H4 (cell line): ENCODE measurements at regions not wholly inside any gene's neighbourhood (a gene's known extent, or its start where the extent isn't known, plus 50 kb on each side); places are given as distances from the start of the nearest gene placed in this dataset.

Experiments
- DNase-seq: peaks from one replicate; pipeline ENCODE4 v3.0.0-alpha.2; 2015; ENCODE audit warnings: low spot score

DNA sequence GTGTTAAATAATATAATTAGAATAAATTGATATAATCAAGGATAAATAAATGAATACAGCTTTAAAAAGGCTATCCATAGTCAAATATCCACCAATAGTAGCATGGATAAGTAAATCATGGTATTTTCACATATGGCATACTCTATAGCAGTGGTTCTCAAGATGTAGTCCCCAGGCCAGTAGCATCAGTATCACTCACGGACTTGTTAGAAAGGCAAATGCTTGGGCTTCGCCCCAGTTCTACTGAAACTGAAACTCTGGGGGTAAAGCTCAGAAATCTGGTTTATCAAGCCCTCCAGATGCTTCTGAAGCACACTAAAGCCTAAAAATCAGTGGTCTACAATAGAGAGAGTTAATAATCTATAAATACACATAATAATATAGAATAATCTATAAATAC, 261.6 kb upstream of the TTC14 start:
- no peak for DNase-seq

DNA sequence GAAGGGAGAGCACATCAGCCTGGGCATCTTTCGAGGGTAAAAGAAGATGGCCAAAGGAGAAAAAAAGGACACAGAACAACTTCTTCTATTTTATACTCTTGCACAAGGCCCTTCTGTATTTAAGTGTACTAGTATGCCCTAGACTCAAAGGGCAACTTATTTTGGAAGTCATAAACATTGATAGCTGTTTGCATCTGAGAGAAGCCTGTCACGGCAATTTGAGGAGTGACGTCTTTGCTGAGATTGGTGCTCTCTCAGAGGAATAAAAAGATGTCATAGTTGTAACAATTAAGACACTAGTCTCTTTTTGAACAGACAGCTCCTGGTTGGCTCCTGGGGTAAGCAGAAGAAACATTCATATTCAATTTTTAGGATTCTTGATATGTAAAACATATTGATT, 260.4 kb upstream of the TTC14 start:
- DNase-seq: no peak

DNA sequence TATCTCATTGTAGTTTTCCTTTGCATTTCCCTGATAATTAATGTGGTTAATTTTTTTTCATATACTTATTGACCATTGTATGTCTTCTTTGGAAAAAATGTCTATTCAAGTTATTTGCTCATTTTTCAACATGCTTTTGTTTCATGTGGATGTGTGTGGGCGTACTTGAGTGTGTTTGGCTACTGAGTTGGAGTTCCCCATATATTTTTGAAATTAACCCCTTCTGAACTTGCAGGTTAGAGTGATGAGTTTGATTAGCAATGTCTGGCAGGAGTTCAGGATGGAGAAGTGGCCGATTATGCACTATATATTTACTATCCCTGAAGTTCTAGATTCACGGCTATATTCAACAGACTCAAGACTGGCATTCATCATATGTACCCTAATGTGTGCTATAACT, 250.4 kb upstream of the TTC14 start:
- no peak for DNase-seq

DNA sequence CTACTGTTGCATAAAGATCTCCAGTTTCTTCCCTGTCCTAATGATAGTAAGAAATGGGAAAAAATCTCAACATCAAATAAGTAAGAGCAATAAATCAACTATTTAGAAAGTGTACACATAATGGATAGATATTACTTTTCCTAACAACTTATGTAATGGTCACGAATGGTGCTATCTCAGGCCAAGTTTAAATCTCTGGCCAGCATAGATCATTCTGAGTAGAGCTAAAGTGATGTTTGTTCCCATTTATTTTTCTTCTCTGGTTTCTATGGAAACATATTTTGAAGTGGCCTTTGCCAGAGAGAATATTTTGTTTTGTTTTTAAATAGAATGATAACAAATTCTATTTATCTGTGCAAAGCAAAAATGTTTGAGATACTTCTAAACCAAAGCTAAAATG, 249.7 kb upstream of the TTC14 start:
- DNase-seq: no peak

DNA sequence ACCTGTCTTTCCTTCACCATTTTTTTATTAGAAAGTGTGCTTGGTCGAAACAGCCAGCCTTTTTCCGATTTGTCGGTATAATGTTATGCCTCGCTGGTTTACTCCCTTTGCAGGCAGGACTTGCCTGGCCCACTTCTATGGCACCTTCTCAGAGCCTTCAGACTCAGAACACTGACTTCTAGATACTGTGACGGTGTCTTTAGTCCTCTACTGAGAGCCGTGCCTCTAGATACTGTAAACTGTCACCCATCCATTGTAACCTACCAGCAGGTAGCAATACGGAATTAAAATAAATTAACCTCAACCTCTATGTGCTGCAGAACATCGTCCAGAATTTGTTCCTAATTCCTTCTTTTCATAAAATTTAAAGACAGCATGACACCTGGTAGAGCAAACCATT, 247.7 kb upstream of the TTC14 start:
- no peak for DNase-seq

DNA sequence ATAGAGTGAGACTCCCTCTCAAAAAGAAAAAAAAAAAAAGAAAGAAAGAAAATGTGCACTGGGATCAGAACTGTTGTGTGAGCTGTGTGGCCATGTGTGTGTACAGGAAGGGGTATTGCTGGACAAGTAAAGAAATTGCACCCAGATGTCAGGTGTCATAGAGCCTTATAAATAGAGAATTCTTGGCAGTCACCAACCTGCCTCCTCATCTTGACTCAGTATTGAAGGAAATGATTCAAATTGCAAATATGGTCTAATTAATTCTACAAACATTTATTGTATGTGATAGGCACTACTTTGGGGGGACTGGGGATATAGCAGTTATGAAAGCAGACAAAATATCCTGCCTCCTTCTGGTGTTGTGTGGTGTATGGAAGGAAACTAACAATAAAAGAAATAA, 243.8 kb upstream of the TTC14 start:
- no peak for DNase-seq

DNA sequence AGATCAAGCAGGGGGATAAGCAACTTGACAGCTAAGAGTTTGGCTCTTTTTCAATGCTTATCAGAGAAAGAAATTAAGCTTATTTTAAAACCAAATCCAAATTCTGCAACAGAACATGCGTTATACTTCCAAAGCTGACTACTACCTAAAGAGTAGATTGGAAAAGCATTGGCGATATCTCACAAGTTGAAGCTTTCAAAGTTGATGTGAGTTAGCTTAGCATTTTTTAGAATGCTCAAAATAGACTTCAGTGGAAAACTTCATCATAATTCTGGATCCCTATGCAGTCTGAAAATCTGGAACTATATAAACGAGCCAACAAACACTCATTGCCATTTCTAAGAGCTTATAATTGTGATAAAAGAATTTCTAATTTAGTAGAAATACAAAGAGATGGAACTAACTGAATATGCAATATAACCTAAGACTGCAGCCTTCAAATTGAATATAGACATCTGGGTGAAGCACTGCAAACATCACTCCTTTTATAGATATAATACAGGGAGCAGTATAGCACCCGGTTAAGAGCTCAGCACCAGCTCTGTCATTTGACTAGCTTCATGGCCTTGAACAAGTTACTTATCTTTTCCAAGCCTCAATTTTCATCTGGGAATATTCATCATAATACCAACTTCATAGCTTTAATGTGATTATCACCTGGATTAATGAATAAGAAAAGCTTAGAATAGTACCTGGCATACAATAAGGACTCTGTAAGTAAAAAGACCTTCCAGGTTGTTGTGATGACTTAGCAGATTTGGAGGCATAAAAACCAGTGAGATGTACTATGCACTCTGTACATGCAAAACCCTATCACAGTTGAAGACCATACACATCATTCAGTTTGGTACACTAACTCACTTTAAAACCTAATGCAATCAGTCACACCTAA, 242.7 kb upstream of the TTC14 start:
- DNase-seq: no peak

DNA sequence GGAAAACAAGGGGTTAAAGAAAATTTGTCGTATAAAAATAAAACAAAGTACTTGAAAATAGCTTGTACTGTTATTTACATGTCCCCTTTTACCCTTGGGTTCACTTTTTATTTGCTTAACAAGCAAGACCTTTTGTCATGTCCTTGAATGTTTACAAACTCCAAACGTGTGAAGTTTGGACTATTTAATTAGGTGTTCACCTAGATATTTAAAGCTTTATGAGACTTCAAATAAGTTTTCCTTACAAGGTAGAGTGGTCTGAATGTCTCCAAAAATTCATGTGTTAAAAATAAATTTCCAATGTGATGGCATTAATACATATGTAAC, 242.0 kb upstream of the TTC14 start:
- DNase-seq: no peak

DNA sequence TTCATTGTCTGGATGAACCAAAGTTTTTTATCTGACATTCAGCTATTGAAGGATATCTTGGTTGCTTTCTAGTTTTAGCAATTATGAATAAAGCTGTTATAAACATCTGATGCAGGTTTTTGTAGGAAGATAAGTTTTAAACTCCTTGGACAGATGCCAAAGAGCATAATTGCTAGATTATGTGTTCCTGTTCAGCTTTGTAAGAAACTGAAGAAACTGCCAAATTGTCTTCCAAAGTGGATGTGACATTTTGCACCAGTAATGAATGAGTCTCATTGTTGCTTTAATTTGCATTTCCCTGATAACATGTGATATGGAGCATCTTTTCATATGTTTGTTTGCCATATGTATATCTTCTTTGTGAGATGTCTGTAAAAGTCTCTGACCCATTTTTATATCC, 239.9 kb upstream of the TTC14 start:
- no peak for DNase-seq

DNA sequence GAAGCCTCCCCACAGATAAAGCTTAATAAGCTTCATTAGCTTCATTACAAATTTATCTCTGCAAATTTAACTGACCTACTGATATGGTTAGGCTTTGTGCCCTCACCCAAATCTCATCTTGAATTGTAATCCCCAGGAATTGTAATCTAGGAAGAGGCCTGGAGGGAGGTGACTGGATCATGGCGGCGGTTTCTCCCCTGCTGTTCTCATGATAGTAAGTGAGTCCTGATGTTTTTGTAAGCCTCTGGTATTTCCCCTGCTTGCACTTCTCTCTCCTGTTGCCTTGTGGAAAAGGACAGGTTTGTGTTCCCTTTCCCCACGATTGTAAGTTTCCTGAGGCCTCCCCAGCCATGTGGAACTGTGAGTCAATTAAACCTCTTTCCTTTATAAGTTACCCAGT, 226.1 kb upstream of the TTC14 start:
- no peak for DNase-seq

DNA sequence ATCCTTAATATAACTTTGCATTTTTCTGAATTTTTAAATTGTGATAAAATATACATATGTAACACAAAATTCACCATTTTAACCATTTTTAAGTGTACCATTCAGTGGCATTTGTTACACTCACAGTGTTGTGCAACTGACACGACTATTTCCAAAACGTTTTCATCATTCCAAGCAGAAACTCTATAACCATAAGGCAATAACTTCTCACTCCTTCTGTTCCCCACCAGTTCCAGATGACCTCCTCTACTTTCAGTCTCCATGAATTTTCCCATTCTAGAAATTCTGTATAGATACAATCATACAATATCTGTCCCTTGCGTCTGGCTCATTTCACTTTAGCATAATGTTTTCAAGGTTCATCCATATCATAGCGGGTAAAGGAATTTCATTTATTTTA, 223.5 kb upstream of the TTC14 start:
- DNase-seq: no peak

DNA sequence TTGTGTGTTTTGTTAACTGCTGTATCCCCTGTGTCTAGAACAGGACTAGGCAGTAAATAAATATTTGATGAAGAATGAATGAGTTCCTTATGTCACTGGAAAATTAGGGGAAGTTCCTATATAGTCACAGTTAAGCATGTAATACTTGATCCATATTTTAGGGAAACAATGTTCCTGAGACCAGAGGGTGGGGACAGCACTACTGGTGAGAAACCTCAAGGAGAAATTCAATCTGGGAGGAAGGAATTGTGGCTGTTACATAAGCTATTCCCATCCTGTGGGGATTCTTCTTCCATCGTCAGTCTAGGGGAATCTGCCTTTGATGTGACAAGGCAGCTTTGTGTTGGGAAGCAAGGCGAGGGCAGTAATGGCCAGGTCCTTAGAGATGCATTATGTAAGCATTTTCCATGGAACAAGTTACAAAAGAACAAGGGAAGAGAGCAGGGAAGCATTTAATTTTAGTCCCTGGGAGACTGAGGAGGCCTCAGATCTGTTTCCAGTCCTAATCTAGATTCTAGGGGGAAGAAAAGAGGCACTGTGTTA, 219.3 kb upstream of the TTC14 start:
- no peak for DNase-seq

DNA sequence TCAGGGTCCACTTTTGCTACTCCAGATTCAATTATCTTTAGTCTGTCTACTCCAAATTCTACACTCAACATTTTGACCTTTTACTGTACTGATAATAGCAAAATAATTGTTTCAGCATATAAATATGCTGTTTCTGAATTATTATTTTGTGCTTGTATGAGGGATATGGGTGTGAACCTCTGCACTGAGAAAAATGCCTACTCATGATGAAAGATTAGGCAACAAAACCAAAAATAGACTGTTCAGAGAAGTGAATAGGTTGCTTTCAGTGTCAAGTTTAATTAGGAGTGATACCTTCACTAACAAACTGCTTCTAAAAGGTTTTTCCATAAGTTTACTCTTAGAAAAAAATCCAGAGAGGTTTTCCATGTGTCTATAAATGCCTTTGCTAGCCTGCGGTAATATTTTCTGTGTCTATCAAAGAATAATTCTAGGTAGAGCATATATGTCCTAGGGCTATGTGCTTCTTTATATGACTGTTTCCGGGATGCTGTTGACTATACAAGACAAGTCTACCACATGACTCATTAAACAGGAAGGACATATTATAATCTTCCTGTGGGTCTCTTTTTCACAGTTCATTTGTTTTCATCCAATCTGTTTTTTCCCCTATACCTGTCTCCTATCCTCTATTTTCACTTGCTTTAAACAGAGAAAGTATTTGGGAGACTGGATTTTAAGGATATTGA, 218.5 kb upstream of the TTC14 start:
- DNase-seq: no peak

DNA sequence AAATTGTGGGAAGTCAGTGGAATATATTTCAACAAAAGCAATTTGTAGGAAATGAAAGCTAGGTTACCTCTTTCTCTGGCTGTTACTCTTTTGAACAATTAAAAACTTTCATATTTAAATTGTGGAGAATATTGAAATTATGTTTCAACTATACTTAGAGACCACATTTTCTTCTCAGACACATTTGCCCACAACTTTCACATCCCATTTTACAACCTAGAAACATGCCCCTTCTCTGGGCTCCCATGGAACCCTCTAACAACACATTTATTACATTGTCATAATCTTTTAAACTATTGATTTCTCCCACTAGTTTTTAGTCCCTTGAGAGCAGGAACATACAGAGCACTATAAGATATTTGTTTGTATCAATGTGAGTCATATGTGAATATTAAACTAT, 211.7 kb upstream of the TTC14 start:
- DNase-seq: no peak

DNA sequence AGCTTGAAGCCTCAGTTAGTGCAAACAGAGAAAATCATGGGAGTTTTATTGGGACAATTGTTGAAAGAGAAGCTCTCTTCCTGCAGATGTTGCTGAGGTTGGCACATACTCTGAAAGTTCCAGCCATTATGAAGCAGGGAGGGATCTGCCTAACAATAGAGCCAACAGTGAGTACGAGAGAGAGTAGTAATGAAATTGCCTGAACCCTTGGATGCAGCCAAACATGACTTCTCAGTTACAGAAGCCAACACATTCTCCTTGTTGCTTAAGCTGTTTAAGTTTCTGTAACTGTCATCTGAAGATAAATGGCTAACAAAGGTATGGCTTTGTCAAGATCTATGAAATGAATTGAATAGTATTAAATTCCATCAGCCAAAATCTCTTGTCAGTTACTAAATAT, 211.0 kb upstream of the TTC14 start:
- no peak for DNase-seq

DNA sequence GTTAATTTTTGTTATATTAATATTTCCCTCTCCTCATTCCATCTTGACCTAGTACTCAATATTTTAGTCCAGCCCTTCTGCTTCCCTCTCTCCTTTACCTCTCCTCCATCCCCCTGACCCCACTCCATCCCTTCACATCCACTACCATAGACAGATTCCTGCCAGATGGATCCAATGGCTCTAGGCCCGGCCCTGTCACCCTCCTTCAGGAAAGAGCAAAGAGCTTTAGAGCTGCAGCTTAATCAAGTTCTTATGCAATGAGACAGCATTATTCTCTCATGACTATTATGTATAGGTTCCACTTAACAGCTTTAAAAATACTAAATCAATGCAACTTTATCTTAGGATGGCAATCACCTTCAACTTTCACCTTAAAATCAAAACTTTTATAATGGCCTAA, 200.7 kb upstream of the TTC14 start:
- DNase-seq: no peak

DNA sequence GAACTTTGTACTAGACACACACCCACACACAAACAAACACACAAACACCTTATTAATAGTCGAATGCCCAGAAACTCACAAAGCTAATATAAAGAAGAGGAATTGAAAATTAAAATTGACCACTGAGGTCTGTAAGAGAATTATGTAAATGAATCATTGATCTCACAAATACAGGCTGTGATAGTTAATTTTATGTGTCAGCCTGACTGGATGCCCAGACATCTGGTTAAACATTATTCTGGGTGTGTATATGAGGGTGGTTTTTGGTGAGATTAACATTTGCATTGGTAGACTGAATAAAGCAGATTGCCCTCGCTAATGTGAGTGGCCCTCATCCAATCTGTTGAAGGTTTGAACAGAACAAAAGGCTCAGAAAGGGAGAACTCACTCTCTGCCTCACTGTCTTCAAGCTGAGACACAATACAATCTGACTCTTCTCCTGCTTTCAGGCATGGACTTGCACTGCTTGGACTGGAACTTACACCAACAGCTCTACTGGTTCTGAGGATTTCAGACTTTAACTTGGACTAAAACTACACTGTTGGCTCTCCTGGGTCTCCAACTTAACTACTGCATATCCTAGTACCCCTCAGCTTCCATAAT, 199.4 kb upstream of the TTC14 start:
- DNase-seq: no peak

DNA sequence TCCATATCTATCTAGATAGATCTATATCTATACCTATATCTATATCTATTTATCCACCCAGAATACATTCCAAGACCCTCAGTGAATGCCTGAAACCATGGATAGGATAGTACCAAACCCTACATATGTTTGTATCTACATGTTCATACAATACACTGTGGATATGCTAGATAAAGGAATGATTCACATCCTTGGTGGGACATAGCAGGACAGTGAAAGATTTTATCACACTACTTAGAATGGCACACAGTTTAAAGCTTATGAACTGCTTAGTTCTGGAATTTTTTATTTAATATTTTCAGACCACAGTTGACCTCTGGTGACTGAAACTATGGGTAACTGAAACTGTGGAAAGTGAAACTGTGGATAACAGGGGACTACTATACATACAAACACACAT, 198.8 kb upstream of the TTC14 start:
- no peak for DNase-seq

DNA sequence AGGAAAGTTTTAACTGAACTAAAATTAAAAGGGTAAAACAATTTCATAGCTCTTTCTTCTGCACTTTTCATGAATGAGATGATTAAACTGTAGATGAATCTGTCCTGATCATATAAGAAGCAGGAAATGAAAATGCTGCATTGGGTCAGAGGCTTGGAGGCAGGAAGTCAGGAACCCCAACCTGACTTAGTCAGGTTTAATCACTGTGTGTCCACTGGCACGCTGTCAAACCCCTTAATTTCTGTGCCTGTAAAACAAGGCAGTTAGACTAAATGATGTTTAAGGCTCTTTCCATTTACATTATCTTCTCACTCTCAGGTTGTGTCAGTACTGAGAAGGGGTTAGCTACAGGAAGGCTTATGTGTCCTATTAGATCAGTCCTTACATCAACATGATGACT, 193.3 kb upstream of the TTC14 start:
- peak; percentile 43 for DNase-seq

DNA sequence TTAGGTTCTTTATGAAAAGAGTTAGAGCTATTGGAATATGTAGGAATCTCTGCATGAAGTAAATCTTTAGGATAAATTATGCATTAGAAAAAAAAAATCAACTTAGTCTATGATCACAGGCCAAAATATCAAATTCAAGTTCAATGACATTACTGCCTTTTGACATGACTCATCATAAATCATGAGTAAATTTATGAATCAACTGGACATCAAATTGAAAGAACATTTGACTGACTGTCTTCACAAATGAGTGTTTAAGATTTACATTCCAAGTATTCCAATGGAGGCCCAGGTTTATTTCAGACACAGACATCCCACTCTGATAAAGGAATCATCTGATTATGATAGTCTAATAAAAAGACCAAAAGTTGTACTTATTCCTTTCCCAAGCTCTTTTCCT, 192.8 kb upstream of the TTC14 start:
- no peak for DNase-seq

DNA sequence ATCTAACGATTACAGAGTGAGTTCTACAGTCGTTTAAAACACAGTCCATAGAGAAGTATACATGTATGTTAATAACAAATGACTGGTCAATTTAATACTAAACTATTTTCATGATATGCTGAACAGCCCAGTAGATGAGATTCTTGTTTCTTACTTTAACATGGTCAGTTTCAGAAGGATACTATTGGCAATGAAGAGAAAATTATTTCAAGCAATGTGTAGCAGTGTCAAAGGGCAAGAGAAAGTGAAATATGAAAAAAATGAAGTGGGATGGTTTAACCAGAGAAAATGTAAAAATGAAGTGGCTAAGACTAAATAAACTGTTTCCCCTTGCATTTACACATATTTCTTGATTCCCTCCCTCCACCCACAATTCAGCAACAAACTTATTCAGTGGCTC, 192.1 kb upstream of the TTC14 start:
- DNase-seq: no peak

DNA sequence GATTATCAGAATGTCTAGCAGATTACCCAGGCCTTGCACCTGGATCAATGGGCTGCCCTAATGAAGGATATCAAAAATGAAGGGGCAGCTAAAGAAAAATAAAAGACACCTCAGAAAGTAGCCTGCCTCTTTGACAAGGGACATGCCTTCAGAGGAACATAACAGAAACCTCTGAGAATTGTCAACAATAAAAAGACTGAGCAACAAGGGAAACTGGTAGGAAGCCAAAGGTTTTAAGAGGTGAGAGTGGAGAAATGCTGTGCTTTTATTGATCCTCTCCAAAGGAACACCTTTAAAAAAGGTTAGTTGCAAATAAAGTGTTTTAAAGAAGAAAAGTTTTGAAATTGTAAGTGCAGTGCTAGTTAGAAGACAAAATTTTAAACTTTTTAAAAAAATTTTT, 187.8 kb upstream of the TTC14 start:
- no peak for DNase-seq

DNA sequence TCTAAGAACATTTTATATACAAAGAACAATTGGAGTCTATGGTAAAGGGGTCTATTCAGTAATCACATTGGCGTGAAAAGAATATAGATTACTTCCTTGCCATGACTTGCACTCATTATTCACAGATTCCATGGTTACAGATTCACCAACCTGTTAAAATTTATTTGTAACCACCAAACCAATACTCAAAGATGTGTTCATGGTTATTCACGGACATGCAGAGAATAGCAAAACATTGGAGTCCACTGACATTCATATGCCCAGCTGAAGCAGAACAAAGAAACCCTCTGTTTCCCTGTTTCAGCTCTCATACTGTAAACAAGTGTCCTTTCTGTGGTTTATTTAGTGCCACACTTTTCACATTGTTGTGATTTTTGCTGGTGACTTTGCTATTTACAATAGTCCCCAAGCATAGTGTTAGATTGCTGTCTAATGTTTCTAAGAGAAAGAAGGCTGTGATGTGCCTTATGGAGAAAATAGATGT, 185.8 kb upstream of the TTC14 start:
- peak; percentile 80 for DNase-seq
